GM12891 (cell line): ENCODE measurements at regions not wholly inside any gene's neighbourhood (a gene's known extent, or its start where the extent isn't known, plus 50 kb on each side); places are given as distances from the start of the nearest gene placed in this dataset.

Experiments
- PAX5 ChIP-seq: IDR thresholded peaks from 2 replicates; pipeline ENCODE4 v1.6.1; 2011; ENCODE audit warnings: low read length, moderate library complexity, mild to moderate bottlenecking; ENCODE audit not compliant: insufficient read depth, severe bottlenecking
- POLR2A ChIP-seq: IDR thresholded peaks from 2 replicates; pipeline ENCODE4 v1.6.1; 2011; ENCODE audit warnings: low read depth, low read length, control low read depth
- POLR2AphosphoS5 ChIP-seq: IDR thresholded peaks from 2 replicates; pipeline ENCODE4 v1.6.1; 2011; ENCODE audit warnings: low read depth, low read length, control low read depth
- POU2F2 ChIP-seq: IDR thresholded peaks from 2 replicates; pipeline ENCODE4 v1.6.1; 2011; ENCODE audit warnings: low read depth, mild to moderate bottlenecking, control low read depth, low read length, moderate library complexity
- TAF1 ChIP-seq: IDR thresholded peaks from 2 replicates; pipeline ENCODE4 v1.6.1; 2011; ENCODE audit warnings: low read depth, low read length, control low read depth

- TF ChIP-seq POLR2A (no peak), POLR2AphosphoS5 (no peak), TAF1 (no peak), POU2F2 (no peak), PAX5 (no peak)
Observed at GRCh38 chr2:77954931-77955330, 432.8 kb upstream of the LRRTM4 start.
